ENCODE measurements at regions not wholly inside any gene's neighbourhood (a gene's known extent, or its start where the extent isn't known, plus 50 kb on each side); places are given as distances from the start of the nearest gene placed in this dataset.

DNA sequence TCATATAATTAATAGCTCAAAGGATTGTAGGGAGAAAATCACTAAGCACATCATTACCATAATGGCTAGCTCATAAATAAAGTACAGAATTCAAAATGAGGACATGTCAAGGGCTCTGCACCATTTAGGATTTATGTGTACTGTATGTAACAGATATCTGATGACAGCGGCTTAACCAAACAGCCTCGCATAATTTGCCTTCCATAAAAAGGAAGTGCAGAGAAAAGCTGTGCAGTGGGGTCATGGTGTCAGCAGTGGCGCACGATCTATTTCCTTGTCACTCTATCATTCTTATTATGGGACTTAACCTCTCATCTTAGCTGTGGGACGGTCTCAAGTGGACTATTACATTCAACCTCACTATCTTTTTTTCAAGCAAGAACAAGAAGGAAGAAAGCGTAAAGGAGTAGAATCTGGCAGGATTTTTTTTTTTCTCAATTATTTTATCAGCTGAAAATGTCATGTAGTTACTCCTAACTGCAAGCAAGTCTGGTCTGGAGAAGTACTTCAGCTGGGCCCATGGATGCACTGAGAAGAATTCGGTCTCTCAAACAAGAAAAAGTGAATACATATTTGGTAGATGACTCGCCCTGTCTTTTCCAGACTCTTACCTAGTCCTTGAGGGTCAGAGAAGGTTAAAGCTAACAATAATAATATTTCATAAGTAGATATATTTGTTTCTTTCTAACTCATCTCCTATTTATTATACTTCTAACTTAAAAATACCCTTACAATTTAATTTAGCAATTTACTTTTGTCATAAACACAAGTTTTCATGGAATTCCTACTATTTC, 94.6 kb downstream of the COX18 start:
- no peaks in the 10 kb centered on the region for H4K20me1 ChIP-seq (replicated peaks; ENCODE audit: control insufficient read depth, insufficient read depth, low read length)
- no peaks in the 10 kb centered on the region; a peak in 1 of 5 replicates for H3K4me1 ChIP-seq (replicated peaks in 1 of 2; ENCODE audit: control insufficient read depth in 2 of 2, insufficient read depth in 2 of 2, low read length in 2 of 2)
- intact Hi-C loops (cut with micrococcal nuclease) = no loop called here
- H3K36me3 ChIP-seq (ENCODE audit: control insufficient read depth, insufficient read depth, low read length) = no peaks in the 10 kb centered on the region
- in situ Hi-C loops (cut with MboI) = no loop called here
- H3K9ac ChIP-seq (ENCODE audit: insufficient read depth in 1 of 2, low read depth in 2 of 2, low read length in 2 of 2) = no peak overlapping the region
- H3K9me1 ChIP-seq (ENCODE audit: control insufficient read depth, insufficient read depth, low read length) = no peaks in the 10 kb centered on the region
- H3K9me3 ChIP-seq (replicated peaks; ENCODE audit: control insufficient read depth, insufficient read depth, low read depth, low read length) = no peaks in the 10 kb centered on the region
- CTCF ChIA-PET (ENCODE audit: low intra/inter-chr PET ratio) = no interaction called here
- FAIRE-seq = no peak
- peak in 1 of 4 experiments; percentile 14 for DNase-seq (ENCODE audit: extremely low read depth in 1 of 4, low spot score in 3 of 4)
- no peak overlapping the region for H3K27ac ChIP-seq (ENCODE audit: extremely low read depth, low read depth, low read length)
- no peak overlapping the region for H3K4me3 ChIP-seq
- H3K27me3 ChIP-seq (ENCODE audit: control insufficient read depth in 2 of 2, insufficient read depth in 2 of 2, low read length in 2 of 2) = 0 out of 5 replicates have a peak, but pooled peaks cover 0 to 2% of the 10 kb centered on the region in 2 experiments
- no peak overlapping the region for H3K4me2 ChIP-seq (ENCODE audit: insufficient read depth, low read length)
- POLR2A ChIA-PET = interaction anchor here (1.4 kb wide), 1 partner anchor 9 kb away, joined by 4 read pairs; no protein-coding TSS in a partner anchor
- ATAC-seq = peak; percentile 54; the same call in 2 of the 3 replicates
- BruUV-seq (replicated peaks) = no TSS peak
- H3K79me2 ChIP-seq (ENCODE audit: control insufficient read depth, insufficient read depth, low read length) = no peaks in the 10 kb centered on the region
- H2AFZ ChIP-seq (ENCODE audit: low read depth, low read length) = no peak overlapping the region
- WGBS (ENCODE audit: insufficient coverage, low coverage, missing lambda C conversion rate) = 3% methylated on average over 8 of the region's 8 CpGs
- TF ChIP-seq, protein P1, sequence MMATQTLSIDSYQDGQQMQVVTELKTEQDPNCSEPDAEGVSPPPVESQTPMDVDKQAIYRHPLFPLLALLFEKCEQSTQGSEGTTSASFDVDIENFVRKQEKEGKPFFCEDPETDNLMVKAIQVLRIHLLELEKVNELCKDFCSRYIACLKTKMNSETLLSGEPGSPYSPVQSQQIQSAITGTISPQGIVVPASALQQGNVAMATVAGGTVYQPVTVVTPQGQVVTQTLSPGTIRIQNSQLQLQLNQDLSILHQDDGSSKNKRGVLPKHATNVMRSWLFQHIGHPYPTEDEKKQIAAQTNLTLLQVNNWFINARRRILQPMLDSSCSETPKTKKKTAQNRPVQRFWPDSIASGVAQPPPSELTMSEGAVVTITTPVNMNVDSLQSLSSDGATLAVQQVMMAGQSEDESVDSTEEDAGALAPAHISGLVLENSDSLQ (IDR thresholded peaks at IDR 0.05) = peak; percentile 65; the same call in 1 of the 2 replicates
- TF ChIP-seq TGIF2 (CRISPR knock-in tag; IDR thresholded peaks at IDR 0.05) (no peak), PBX2 (CRISPR knock-in tag; IDR thresholded peaks at IDR 0.05; ENCODE audit: low read depth) (no peak), PBX2 (tag; conservative IDR thresholded peaks at IDR 0.05; ENCODE audit: low read depth) (peak; percentile 87), BRF1 (IDR thresholded peaks at IDR 0.05; ENCODE audit: borderline replicate concordance, extremely low read depth, insufficient read length) (no peak), SPI1 (IDR thresholded peaks at IDR 0.05; ENCODE audit: borderline replicate concordance, low read depth, low read length) (peak; percentile 92), BHLHE40 (IDR thresholded peaks at IDR 0.05; ENCODE audit: low read length) (0 out of 2 replicates have a peak, but pooled peaks have one; percentile 14), MEIS2 (IDR thresholded peaks at IDR 0.05; ENCODE audit: partially characterized antibody) (peak; percentile 91)
